ENCODE measurements at regions not wholly inside any gene's neighbourhood (a gene's known extent, or its start where the extent isn't known, plus 50 kb on each side); places are given as distances from the start of the nearest gene placed in this dataset.

DNA sequence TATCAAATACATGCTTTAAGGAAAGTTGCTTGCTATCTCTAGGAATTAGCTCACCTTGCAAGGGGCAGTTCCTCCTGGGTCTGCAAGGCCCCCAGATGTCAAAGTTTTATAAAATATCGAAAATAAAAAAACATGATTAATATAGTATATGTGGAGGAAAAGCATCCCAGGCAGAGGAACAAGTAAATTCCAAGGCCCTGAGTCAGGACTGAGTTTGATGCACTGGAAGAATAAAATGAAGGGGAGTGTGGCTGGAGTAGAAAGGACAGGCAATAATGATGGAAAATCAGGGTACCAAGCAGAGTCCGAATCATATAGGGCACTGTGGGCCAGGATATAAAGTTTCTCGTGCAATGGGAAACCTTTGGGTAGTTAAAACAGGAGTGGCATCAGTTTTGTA, 112.4 kb upstream of the EEPD1 start (continued):
- TF ChIP-seq TEAD4 (IDR thresholded peaks at IDR 0.05; ENCODE audit: borderline replicate concordance, insufficient read depth) (peak; percentile 48; the same call in 1 of the 2 replicates), USF2 (IDR thresholded peaks at IDR 0.05; ENCODE audit: borderline replicate concordance, low read depth, low read length) (no peak), SIN3A (IDR thresholded peaks at IDR 0.05; ENCODE audit: borderline replicate concordance, low read depth, low read length) (no peak), MXI1 (IDR thresholded peaks at IDR 0.05; ENCODE audit: low read depth, low read length) (no peak), SMC3 (IDR thresholded peaks at IDR 0.05; ENCODE audit: low read depth, low read length) (no peak), EZH2phosphoT487 (IDR thresholded peaks at IDR 0.05; ENCODE audit: borderline replicate concordance, low read depth) (no peak), NFIC (IDR thresholded peaks at IDR 0.05; ENCODE audit: borderline replicate concordance) (peak; percentile 32; the same call in 1 of the 2 replicates), JUND (IDR thresholded peaks at IDR 0.05) (peak; percentile 82), GABPA (IDR thresholded peaks at IDR 0.05; ENCODE audit: low read depth) (no peak), FOXM1 (IDR thresholded peaks at IDR 0.05; ENCODE audit: low read depth) (no peak), GATA2 (CRISPR knock-in tag; IDR thresholded peaks at IDR 0.05) (no peak), RCOR1 (IDR thresholded peaks at IDR 0.05; ENCODE audit: low read length) (no peak), ELF1 (IDR thresholded peaks at IDR 0.05) (no peak), CTCF (IDR thresholded peaks at IDR 0.05) (no peak)
- TF ChIP-seq, protein P1, sequence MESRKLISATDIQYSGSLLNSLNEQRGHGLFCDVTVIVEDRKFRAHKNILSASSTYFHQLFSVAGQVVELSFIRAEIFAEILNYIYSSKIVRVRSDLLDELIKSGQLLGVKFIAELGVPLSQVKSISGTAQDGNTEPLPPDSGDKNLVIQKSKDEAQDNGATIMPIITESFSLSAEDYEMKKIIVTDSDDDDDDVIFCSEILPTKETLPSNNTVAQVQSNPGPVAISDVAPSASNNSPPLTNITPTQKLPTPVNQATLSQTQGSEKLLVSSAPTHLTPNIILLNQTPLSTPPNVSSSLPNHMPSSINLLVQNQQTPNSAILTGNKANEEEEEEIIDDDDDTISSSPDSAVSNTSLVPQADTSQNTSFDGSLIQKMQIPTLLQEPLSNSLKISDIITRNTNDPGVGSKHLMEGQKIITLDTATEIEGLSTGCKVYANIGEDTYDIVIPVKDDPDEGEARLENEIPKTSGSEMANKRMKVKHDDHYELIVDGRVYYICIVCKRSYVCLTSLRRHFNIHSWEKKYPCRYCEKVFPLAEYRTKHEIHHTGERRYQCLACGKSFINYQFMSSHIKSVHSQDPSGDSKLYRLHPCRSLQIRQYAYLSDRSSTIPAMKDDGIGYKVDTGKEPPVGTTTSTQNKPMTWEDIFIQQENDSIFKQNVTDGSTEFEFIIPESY (IDR thresholded peaks at IDR 0.05; ENCODE audit: borderline replicate concordance, low read depth), result no peak

DNA sequence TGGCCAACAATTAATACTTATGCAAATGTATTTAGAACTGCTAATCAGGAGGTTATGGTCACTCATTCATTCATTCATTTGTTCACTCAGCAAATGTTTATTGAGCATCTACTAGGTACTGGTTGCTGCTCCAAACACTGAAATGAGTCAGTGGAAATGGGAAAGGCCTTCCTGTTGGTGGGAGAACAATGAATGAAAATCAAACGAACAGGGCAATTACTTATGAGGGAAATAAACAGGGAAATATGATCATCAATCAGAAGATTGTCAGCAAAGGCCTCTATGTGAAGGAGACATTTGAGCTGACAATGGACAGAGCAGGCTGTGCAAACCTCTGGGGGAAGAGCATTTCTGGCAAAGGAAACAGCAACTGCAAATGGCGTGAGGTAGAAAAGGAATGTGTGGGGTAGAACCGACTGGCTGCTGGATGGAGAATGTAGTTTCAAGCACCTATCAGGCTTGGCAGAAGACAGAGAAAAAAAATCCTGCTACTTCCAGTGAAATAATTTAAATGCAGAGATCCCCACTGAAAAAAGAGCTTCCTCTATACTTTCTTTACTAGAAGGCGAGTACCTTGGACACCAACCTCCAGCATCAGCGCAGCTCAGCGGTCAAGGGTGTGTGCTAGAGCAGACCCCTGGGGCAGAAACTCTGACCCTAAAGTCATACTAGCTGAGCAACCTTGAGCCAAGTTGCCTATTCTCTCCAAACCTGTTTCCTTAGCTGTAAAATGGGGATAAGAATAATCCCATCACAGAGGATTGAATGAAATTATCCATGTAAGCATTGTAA, 108.8 kb upstream of the EEPD1 start:
- WGBS (ENCODE audit: low lambda C conversion rate), result 74% methylated on average over 6 of the region's 6 CpGs
- no peaks in the 10 kb centered on the region for H4K20me1 ChIP-seq (ENCODE audit: insufficient read depth)
- CTCF ChIA-PET, result interaction anchor here (0.7 to 1.7 kb wide), 6 partner anchors 8 to 275 kb away, joined by 3 to 6 read pairs (median 3); no protein-coding TSS in a partner anchor

More for the DNA sequence above, 108.8 kb upstream of the EEPD1 start:
- DNase-seq, result no peak
- no peaks in the 10 kb centered on the region for H3K36me3 ChIP-seq (replicated peaks in 1 of 2; ENCODE audit: control insufficient read depth in 1 of 2, insufficient read depth in 2 of 2, low read length in 1 of 2)
- H3K27ac ChIP-seq (ENCODE audit: low read depth in 2 of 2, low read length in 1 of 2), result no peak overlapping the region
- no peaks in the 10 kb centered on the region for H3K9me3 ChIP-seq
- TF ChIP-seq REST (IDR thresholded peaks at IDR 0.05; ENCODE audit: low read depth, low read length) (peak; percentile 81; the same call in 1 of the 2 replicates), SIN3A (IDR thresholded peaks at IDR 0.05; ENCODE audit: borderline replicate concordance, low read depth, low read length) (0 out of 2 replicates have a peak, but pooled peaks have one; percentile 24), FOXM1 (IDR thresholded peaks at IDR 0.05; ENCODE audit: low read depth) (no peak), MEF2A (IDR thresholded peaks at IDR 0.05; ENCODE audit: borderline replicate concordance, low read depth) (no peak), JUND (IDR thresholded peaks at IDR 0.05) (0 out of 2 replicates have a peak, but pooled peaks have one; percentile 33), RAD21 (IDR thresholded peaks at IDR 0.05; ENCODE audit: low read length) (no peak), EP300 (IDR thresholded peaks at IDR 0.05; ENCODE audit: borderline replicate concordance in 1 of 2, low read depth in 1 of 2, low read length in 1 of 2) (0 out of 4 replicates have a peak, but pooled peaks have one; percentile 28 to 43), NFIC (IDR thresholded peaks at IDR 0.05; ENCODE audit: borderline replicate concordance) (peak; percentile 32; the same call in 1 of the 2 replicates), TCF12 (IDR thresholded peaks at IDR 0.05) (peak; percentile 77)
- TF ChIP-seq, protein P2, sequence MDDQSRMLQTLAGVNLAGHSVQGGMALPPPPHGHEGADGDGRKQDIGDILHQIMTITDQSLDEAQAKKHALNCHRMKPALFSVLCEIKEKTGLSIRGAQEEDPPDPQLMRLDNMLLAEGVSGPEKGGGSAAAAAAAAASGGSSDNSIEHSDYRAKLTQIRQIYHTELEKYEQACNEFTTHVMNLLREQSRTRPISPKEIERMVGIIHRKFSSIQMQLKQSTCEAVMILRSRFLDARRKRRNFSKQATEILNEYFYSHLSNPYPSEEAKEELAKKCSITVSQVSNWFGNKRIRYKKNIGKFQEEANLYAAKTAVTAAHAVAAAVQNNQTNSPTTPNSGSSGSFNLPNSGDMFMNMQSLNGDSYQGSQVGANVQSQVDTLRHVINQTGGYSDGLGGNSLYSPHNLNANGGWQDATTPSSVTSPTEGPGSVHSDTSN (IDR thresholded peaks at IDR 0.05), result peak; percentile 83
- POLR2A ChIA-PET, result no interaction called here
- peaks cover 16% of the 10 kb centered on the region for H3F3A ChIP-seq (replicated peaks; ENCODE audit: insufficient read depth)
- peaks cover 21 to 35% of the 10 kb centered on the region in 2 experiments for H3K4me1 ChIP-seq (ENCODE audit: control insufficient read depth in 1 of 2, insufficient read depth in 2 of 2, low read depth in 1 of 2, low read length in 1 of 2)
- H3K4me2 ChIP-seq, result no peak overlapping the region
- H3K4me3 ChIP-seq (ENCODE audit: low read depth in 2 of 2, low read length in 1 of 2), result no peak overlapping the region
- no peaks in the 10 kb centered on the region for H3K79me2 ChIP-seq (ENCODE audit: insufficient read depth)
- H2AFZ ChIP-seq (ENCODE audit: low read depth), result no peak overlapping the region
- H3K27me3 ChIP-seq (ENCODE audit: insufficient read depth), result no peaks in the 10 kb centered on the region
- no peaks in the 10 kb centered on the region for H3K9me2 ChIP-seq
- H3K9ac ChIP-seq, result no peak overlapping the region

Data from SK-N-SH (cell line).